GM18909 (cell line): ENCODE measurements at regions not wholly inside any gene's neighbourhood (a gene's known extent, or its start where the extent isn't known, plus 50 kb on each side); places are given as distances from the start of the nearest gene placed in this dataset.
"Not testable (repeated sequence)": the region's sequence is repeated elsewhere in the genome, so short reads cannot be mapped to it uniquely, and the experiment has no call there.

Experiments
- ATAC-seq: cut with Tn5 transposase; IDR thresholded peaks from one replicate; pipeline ENCODE4 v1.9.1; 2021; ENCODE audit warnings: mild to moderate bottlenecking; ENCODE audit not compliant: unreplicated experiment, poor library complexity

- ATAC-seq: not testable (repeated sequence)
Measured at GRCh38 chr14:23744368-23744767, 108.2 kb downstream of the DHRS2 start.

- no peak for ATAC-seq
Measured at GRCh38 chr14:23750357-23750756, 114.2 kb downstream of the DHRS2 start.

GRCh38 chr14:23751616-23752015 lies 115.5 kb downstream of the DHRS2 start:
- ATAC-seq: no peak

GRCh38 chr14:23763394-23763793 lies 127.2 kb downstream of the DHRS2 start:
- no peak for ATAC-seq

- ATAC-seq: no peak
Measured at GRCh38 chr14:23766737-23767401, 130.7 kb downstream of the DHRS2 start.

- not testable (repeated sequence) for ATAC-seq
Measured at GRCh38 chr14:23769221-23769728, 133.1 kb downstream of the DHRS2 start.

GRCh38 chr14:23773981-23774380 lies 137.8 kb downstream of the DHRS2 start:
- no peak for ATAC-seq

- no peak for ATAC-seq
Measured at GRCh38 chr14:23776296-23776695, 140.1 kb downstream of the DHRS2 start.

GRCh38 chr14:23785208-23785607 lies 149.0 kb downstream of the DHRS2 start:
- no peak for ATAC-seq

GRCh38 chr14:23787436-23787835 lies 151.3 kb downstream of the DHRS2 start:
- ATAC-seq: no peak

- ATAC-seq: no peak
Measured at GRCh38 chr14:23789696-23790095, 153.5 kb downstream of the DHRS2 start.

- ATAC-seq: no peak
Measured at GRCh38 chr14:23793532-23793931, 157.4 kb downstream of the DHRS2 start.

- no peak for ATAC-seq
Measured at GRCh38 chr14:23800811-23801210, 152.8 kb upstream of the DHRS4 start.

GRCh38 chr14:23801766-23802165 lies 151.8 kb upstream of the DHRS4 start:
- no peak for ATAC-seq

GRCh38 chr14:23804817-23805216 lies 148.8 kb upstream of the DHRS4 start:
- no peak for ATAC-seq

GRCh38 chr14:23805761-23806160 lies 147.8 kb upstream of the DHRS4 start:
- no peak for ATAC-seq

- no peak for ATAC-seq
Measured at GRCh38 chr14:23814527-23815256, 138.9 kb upstream of the DHRS4 start.

- ATAC-seq: no peak
Measured at GRCh38 chr14:23816371-23816770, 137.2 kb upstream of the DHRS4 start.

- no peak for ATAC-seq
Measured at GRCh38 chr14:23817164-23817767, 136.3 kb upstream of the DHRS4 start.

- no peak for ATAC-seq
Measured at GRCh38 chr14:23827100-23827892, 126.3 kb upstream of the DHRS4 start.

- no peak for ATAC-seq
Measured at GRCh38 chr14:23828001-23828400, 125.6 kb upstream of the DHRS4 start.
